GM19397 (cell line): ENCODE measurements at regions not wholly inside any gene's neighbourhood (a gene's known extent, or its start where the extent isn't known, plus 50 kb on each side); places are given as distances from the start of the nearest gene placed in this dataset.

Experiments used
- ATAC-seq: cut with Tn5 transposase; IDR thresholded peaks from one replicate; pipeline ENCODE4 v1.9.1; 2021; ENCODE audit warnings: mild to moderate bottlenecking, moderate library complexity; ENCODE audit not compliant: unreplicated experiment

GRCh38 chr5:143992496-143992895 lies 178.0 kb downstream of the YIPF5 start:
- ATAC-seq = no peak

- ATAC-seq = no peak
Observed at GRCh38 chr5:144002876-144003275, 167.6 kb downstream of the YIPF5 start.

- ATAC-seq = no peak
Observed at GRCh38 chr5:144003636-144004035, 166.8 kb downstream of the YIPF5 start.

- ATAC-seq = no peak
Observed at GRCh38 chr5:144004146-144004545, 166.3 kb downstream of the YIPF5 start.

- ATAC-seq = no peak
Observed at GRCh38 chr5:144004751-144005150, 165.7 kb downstream of the YIPF5 start.

GRCh38 chr5:144009116-144009515 lies 161.3 kb downstream of the YIPF5 start:
- no peak for ATAC-seq

GRCh38 chr5:144011388-144011787 lies 159.1 kb downstream of the YIPF5 start:
- no peak for ATAC-seq

- ATAC-seq = no peak
Observed at GRCh38 chr5:144013816-144014215, 156.6 kb downstream of the YIPF5 start.

- no peak for ATAC-seq
Observed at GRCh38 chr5:144015961-144016360, 154.5 kb downstream of the YIPF5 start.

GRCh38 chr5:144017119-144017518 lies 153.3 kb downstream of the YIPF5 start:
- no peak for ATAC-seq

GRCh38 chr5:144017631-144018030 lies 152.8 kb downstream of the YIPF5 start:
- ATAC-seq = no peak

GRCh38 chr5:144024090-144024489 lies 146.4 kb downstream of the YIPF5 start:
- ATAC-seq = no peak

GRCh38 chr5:144024545-144024944 lies 145.9 kb downstream of the YIPF5 start:
- no peak for ATAC-seq

GRCh38 chr5:144026286-144026685 lies 144.2 kb downstream of the YIPF5 start:
- no peak for ATAC-seq

GRCh38 chr5:144028058-144028457 lies 142.4 kb downstream of the YIPF5 start:
- no peak for ATAC-seq

- ATAC-seq = no peak
Observed at GRCh38 chr5:144028636-144029035, 141.8 kb downstream of the YIPF5 start.

- no peak for ATAC-seq
Observed at GRCh38 chr5:144030904-144031303, 139.6 kb downstream of the YIPF5 start.

GRCh38 chr5:144032375-144032774 lies 138.1 kb downstream of the YIPF5 start:
- no peak for ATAC-seq

GRCh38 chr5:144033486-144033885 lies 137.0 kb downstream of the YIPF5 start:
- ATAC-seq = no peak

GRCh38 chr5:144035046-144035740 lies 135.3 kb downstream of the YIPF5 start:
- ATAC-seq = no peak

GRCh38 chr5:144036476-144036875 lies 134.0 kb downstream of the YIPF5 start:
- no peak for ATAC-seq

- ATAC-seq = no peak
Observed at GRCh38 chr5:144040615-144041305, 129.7 kb downstream of the YIPF5 start.

GRCh38 chr5:144042156-144042555 lies 128.3 kb downstream of the YIPF5 start:
- ATAC-seq = no peak
